ENCODE measurements at regions not wholly inside any gene's neighbourhood (a gene's known extent, or its start where the extent isn't known, plus 50 kb on each side); places are given as distances from the start of the nearest gene placed in this dataset.

DNA sequence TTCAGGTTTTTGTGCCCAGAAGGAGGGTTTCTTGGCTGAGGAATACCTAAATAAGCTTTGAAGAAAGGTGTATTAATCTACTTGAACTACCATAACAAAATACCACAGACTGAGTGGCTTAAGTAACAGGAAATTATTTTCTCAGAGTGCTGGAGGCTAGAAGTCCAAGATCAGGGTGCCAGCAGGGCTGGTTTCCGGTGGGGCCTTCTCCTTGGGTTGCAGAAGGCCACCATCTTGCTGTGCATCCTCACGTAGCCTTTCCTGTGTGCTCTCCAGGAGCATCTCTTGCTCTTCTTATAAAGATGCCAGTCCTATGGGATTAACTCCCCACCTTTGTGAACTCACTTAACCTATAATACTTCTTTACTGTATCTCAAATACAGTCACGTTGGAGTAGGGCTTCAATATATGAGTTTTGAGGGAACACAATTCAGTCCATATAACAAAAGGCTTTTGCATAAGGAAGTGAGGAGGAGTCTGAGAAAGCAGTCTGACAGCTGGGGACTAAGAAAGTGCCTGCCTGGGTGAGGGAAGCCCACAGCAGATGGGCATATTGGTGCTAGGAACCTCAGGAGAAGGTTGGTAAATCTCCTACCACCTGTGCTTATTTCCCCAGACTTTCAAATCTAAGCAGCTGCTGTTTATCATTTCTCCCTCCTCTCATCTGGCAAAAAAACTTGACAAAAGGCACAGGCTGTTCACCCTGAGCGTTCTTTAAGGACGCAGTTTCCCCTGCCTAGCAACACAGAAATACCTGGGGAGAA, 89.6 kb upstream of the CBLB start:
- TF ChIP-seq, protein P1, sequence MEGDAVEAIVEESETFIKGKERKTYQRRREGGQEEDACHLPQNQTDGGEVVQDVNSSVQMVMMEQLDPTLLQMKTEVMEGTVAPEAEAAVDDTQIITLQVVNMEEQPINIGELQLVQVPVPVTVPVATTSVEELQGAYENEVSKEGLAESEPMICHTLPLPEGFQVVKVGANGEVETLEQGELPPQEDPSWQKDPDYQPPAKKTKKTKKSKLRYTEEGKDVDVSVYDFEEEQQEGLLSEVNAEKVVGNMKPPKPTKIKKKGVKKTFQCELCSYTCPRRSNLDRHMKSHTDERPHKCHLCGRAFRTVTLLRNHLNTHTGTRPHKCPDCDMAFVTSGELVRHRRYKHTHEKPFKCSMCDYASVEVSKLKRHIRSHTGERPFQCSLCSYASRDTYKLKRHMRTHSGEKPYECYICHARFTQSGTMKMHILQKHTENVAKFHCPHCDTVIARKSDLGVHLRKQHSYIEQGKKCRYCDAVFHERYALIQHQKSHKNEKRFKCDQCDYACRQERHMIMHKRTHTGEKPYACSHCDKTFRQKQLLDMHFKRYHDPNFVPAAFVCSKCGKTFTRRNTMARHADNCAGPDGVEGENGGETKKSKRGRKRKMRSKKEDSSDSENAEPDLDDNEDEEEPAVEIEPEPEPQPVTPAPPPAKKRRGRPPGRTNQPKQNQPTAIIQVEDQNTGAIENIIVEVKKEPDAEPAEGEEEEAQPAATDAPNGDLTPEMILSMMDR (IDR thresholded peaks at IDR 0.05; ENCODE audit: insufficient read depth, low read length) = no peak
- TF ChIP-seq POLR2AphosphoS5 (IDR thresholded peaks at IDR 0.05; ENCODE audit: low read depth) (no peak), SPI1 (IDR thresholded peaks at IDR 0.05; ENCODE audit: borderline replicate concordance, low read depth) (no peak), GABPA (IDR thresholded peaks at IDR 0.05; ENCODE audit: low read depth) (no peak)
- TF ChIP-seq, protein P2, sequence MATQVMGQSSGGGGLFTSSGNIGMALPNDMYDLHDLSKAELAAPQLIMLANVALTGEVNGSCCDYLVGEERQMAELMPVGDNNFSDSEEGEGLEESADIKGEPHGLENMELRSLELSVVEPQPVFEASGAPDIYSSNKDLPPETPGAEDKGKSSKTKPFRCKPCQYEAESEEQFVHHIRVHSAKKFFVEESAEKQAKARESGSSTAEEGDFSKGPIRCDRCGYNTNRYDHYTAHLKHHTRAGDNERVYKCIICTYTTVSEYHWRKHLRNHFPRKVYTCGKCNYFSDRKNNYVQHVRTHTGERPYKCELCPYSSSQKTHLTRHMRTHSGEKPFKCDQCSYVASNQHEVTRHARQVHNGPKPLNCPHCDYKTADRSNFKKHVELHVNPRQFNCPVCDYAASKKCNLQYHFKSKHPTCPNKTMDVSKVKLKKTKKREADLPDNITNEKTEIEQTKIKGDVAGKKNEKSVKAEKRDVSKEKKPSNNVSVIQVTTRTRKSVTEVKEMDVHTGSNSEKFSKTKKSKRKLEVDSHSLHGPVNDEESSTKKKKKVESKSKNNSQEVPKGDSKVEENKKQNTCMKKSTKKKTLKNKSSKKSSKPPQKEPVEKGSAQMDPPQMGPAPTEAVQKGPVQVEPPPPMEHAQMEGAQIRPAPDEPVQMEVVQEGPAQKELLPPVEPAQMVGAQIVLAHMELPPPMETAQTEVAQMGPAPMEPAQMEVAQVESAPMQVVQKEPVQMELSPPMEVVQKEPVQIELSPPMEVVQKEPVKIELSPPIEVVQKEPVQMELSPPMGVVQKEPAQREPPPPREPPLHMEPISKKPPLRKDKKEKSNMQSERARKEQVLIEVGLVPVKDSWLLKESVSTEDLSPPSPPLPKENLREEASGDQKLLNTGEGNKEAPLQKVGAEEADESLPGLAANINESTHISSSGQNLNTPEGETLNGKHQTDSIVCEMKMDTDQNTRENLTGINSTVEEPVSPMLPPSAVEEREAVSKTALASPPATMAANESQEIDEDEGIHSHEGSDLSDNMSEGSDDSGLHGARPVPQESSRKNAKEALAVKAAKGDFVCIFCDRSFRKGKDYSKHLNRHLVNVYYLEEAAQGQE (IDR thresholded peaks at IDR 0.05; ENCODE audit: insufficient replicate concordance, low read depth) = no peak

All from HL-60 (cell line).